ENCODE measurements at regions not wholly inside any gene's neighbourhood (a gene's known extent, or its start where the extent isn't known, plus 50 kb on each side); places are given as distances from the start of the nearest gene placed in this dataset.

GRCh38 chr22:49663311-49663711, 164.4 kb downstream of the BRD1 start:
- Mint-ChIP-seq H3K4me1 (peaks cover 26% of the 10 kb centered on the region), H3K27me3 (no peaks in the 10 kb centered on the region), H3K9me3 (ENCODE audit: insufficient read depth) (no peaks in the 10 kb centered on the region), H3K4me3 (no peak overlapping the region), H3K27ac (no peak overlapping the region)
- Histone ChIP-seq H3K27ac (ENCODE audit: low read length in 2 of 2) (no peak overlapping the region), H3K36me3 (replicated peaks in 1 of 2; ENCODE audit: control extremely low read depth in 1 of 2, control insufficient read depth in 1 of 2, extremely low read depth in 1 of 2, insufficient read depth in 2 of 2, low read length in 1 of 2) (no peaks in the 10 kb centered on the region), H3K4me1 (ENCODE audit: control insufficient read depth in 2 of 2, insufficient read depth in 2 of 2, low read length in 2 of 2) (peaks cover 13 to 17% of the 10 kb centered on the region in 2 donors), H3K79me2 (ENCODE audit: control insufficient read depth, insufficient read depth, low read length) (no peaks in the 10 kb centered on the region), H3K27me3 (replicated peaks in 1 of 4; ENCODE audit: control extremely low read depth in 1 of 4, control insufficient read depth in 3 of 4, insufficient read depth in 4 of 4, low read length in 3 of 4) (peaks cover 0 to 2% (median 0%) of the 10 kb centered on the region in 4 experiments), H3K4me3 (ENCODE audit: control extremely low read depth in 1 of 5, extremely low read depth in 1 of 5, insufficient read depth in 1 of 5, low read depth in 2 of 5, low read length in 4 of 5) (no peak overlapping the region), H3K9me3 (ENCODE audit: control extremely low read depth in 1 of 3, control insufficient read depth in 2 of 3, insufficient read depth in 1 of 3, low read length in 2 of 3) (peaks cover 0 to 14% (median 0%) of the 10 kb centered on the region in 3 donors), H3K4me2 (replicated peaks; ENCODE audit: low read depth, low read length, poor library complexity, severe bottlenecking) (no peak overlapping the region), H4K20me1 (ENCODE audit: control insufficient read depth, insufficient read depth, low read length, poor library complexity, severe bottlenecking) (no peaks in the 10 kb centered on the region), H2AFZ (ENCODE audit: insufficient read depth, low read depth, low read length, poor library complexity, severe bottlenecking) (no peak overlapping the region), H3K9ac (ENCODE audit: low read length) (no peak overlapping the region)
- DNase-seq (no peak), ATAC-seq (ENCODE audit: low read depth) (no peak)
- CTCF ChIA-PET = no interaction called here
- intact Hi-C loops (cut with micrococcal nuclease) = no loop called here
- no peak for TF ChIP-seq CTCF (IDR thresholded peaks at IDR 0.05)
- WGBS (ENCODE audit: insufficient coverage) = 93% methylated on average over 17 of the region's 17 CpGs
- POLR2A ChIA-PET = no interaction called here

GRCh38 chr22:49662681-49663080, 165.0 kb downstream of the BRD1 start:
- no peak overlapping the region for H3K4me3 ChIP-seq (ENCODE audit: control extremely low read depth in 1 of 5, extremely low read depth in 1 of 5, insufficient read depth in 1 of 5, low read depth in 2 of 5, low read length in 4 of 5)
- no peak overlapping the region for H3K27ac ChIP-seq (ENCODE audit: low read length in 2 of 2)
- H2AFZ ChIP-seq (ENCODE audit: insufficient read depth, low read depth, low read length, poor library complexity, severe bottlenecking) = no peak overlapping the region
- POLR2A ChIA-PET = no interaction called here
- CTCF ChIA-PET = no interaction called here
- no peaks in the 10 kb centered on the region for H3K79me2 ChIP-seq (ENCODE audit: control insufficient read depth, insufficient read depth, low read length)
- Mint-ChIP-seq H3K4me3 (no peak overlapping the region), H3K27ac (no peak overlapping the region), H3K9me3 (ENCODE audit: insufficient read depth) (peaks cover 3% of the 10 kb centered on the region), H3K4me1 (peaks cover 30% of the 10 kb centered on the region), H3K27me3 (no peaks in the 10 kb centered on the region)
- H3K4me1 ChIP-seq (ENCODE audit: control insufficient read depth in 2 of 2, insufficient read depth in 2 of 2, low read length in 2 of 2) = peaks cover 18 to 20% of the 10 kb centered on the region in 2 donors
- 86% methylated on average over 18 of the region's 18 CpGs for WGBS (ENCODE audit: insufficient coverage)
- no peak for DNase-seq
- no peak overlapping the region for H3K4me2 ChIP-seq (replicated peaks; ENCODE audit: low read depth, low read length, poor library complexity, severe bottlenecking)
- H3K27me3 ChIP-seq (replicated peaks in 1 of 4; ENCODE audit: control extremely low read depth in 1 of 4, control insufficient read depth in 3 of 4, insufficient read depth in 4 of 4, low read length in 3 of 4) = no peaks in the 10 kb centered on the region
- no peak overlapping the region for H3K9ac ChIP-seq (ENCODE audit: low read length)
- TF ChIP-seq CTCF (IDR thresholded peaks at IDR 0.05) (no peak), EZH2 (IDR thresholded peaks at IDR 0.05; ENCODE audit: borderline replicate concordance, insufficient read depth, low read depth, low read length, poor library complexity, severe bottlenecking) (no peak)
- intact Hi-C loops (cut with micrococcal nuclease) = no loop called here
- ATAC-seq (ENCODE audit: low read depth) = no peak
- H4K20me1 ChIP-seq (ENCODE audit: control insufficient read depth, insufficient read depth, low read length, poor library complexity, severe bottlenecking) = no peaks in the 10 kb centered on the region
- H3K36me3 ChIP-seq (replicated peaks in 1 of 2; ENCODE audit: control extremely low read depth in 1 of 2, control insufficient read depth in 1 of 2, extremely low read depth in 1 of 2, insufficient read depth in 2 of 2, low read length in 1 of 2) = no peaks in the 10 kb centered on the region
- H3K9me3 ChIP-seq (ENCODE audit: control extremely low read depth in 1 of 3, control insufficient read depth in 2 of 3, insufficient read depth in 1 of 3, low read length in 2 of 3) = peaks cover 0 to 18% (median 0%) of the 10 kb centered on the region in 3 donors
